PC-3 (cell line): ENCODE measurements at regions not wholly inside any gene's neighbourhood (a gene's known extent, or its start where the extent isn't known, plus 50 kb on each side); places are given as distances from the start of the nearest gene placed in this dataset.

Source experiments
- CTCF ChIP-seq: fragments of 300-600 bp; sonication (generic); conservative IDR thresholded peaks from 2 replicates; pipeline ENCODE4 v1.5.1; 2017; ENCODE audit warnings: antibody characterized with exemption, low read depth, mild to moderate bottlenecking, low read length
- EZH2 ChIP-seq: fragments of 300-600 bp; sonication (generic); IDR thresholded peaks from one replicate; pipeline ENCODE4 v1.6.1; 2017; ENCODE audit warnings: antibody characterized with exemption, mild to moderate bottlenecking, low read length; ENCODE audit not compliant: unreplicated experiment
- EZH2phosphoT487 ChIP-seq: fragments of 300-600 bp; sonication (generic); IDR thresholded peaks from 2 replicates; pipeline ENCODE4 v1.6.1; 2018; ENCODE audit warnings: mild to moderate bottlenecking, antibody characterized with exemption, low read length, borderline replicate concordance

GRCh38 chr16:54438469-54438868 lies 151.9 kb upstream of the IRX3 start:
- TF ChIP-seq CTCF, result no peak
- TF ChIP-seq EZH2, result no peak
- no peak for TF ChIP-seq EZH2phosphoT487
